H1 (cell line): ENCODE measurements at regions not wholly inside any gene's neighbourhood (a gene's known extent, or its start where the extent isn't known, plus 50 kb on each side); places are given as distances from the start of the nearest gene placed in this dataset.

Experiments used
- CTCF ChIA-PET: fragments of 300-600 bp; sonication (Branson Sonifier 250); formaldehyde crosslinking; loops from one replicate; lab custom pipeline; 2021; ENCODE audit not compliant: partially characterized antibody; lab: Charles Lee
- POLR2A ChIA-PET: fragments of 300-600 bp; sonication (Branson Sonifier 250); formaldehyde crosslinking; loops from one replicate; lab custom pipeline; 2021; ENCODE audit warnings: inconsistent platforms; ENCODE audit not compliant: partially characterized antibody; lab: Charles Lee
- DNase-seq, 2 experiments: peaks; one replicate each; pipeline versions ENCODE4 v3.0.0 to v3.0.0-alpha.2; 2010 to 2022; ENCODE audit warnings: low spot score in 2 of 2, low read depth in 1 of 2, mixed read lengths in 1 of 2
- FAIRE-seq: peaks from 2 replicates; lab custom pipeline; 2011; peaks lifted over from hg19 to GRCh38; lab: Jason Lieb, UNC
- H2AFZ ChIP-seq: 2 replicates; pipeline ENCODE4 v1.8.1; 2012; ENCODE audit warnings: low read length, inconsistent platforms
- H2AK5ac ChIP-seq: 2 replicates; pipeline ENCODE4 v1.6.1; 2013; ENCODE audit warnings: low read depth, low read length
- H2BK120ac ChIP-seq: replicated peaks from 2 replicates; pipeline ENCODE3; 2013; ENCODE audit warnings: low read depth, low read length, inconsistent platforms
- H2BK12ac ChIP-seq: 2 replicates; pipeline ENCODE4 v1.6.1; 2013; ENCODE audit warnings: low read depth, low read length
- H2BK15ac ChIP-seq: 2 replicates; pipeline ENCODE4 v1.6.1; 2013; ENCODE audit warnings: low read length
- H2BK20ac ChIP-seq: 2 replicates; pipeline ENCODE4 v1.6.1; 2013; ENCODE audit warnings: low read length
- H2BK5ac ChIP-seq: 2 replicates; pipeline ENCODE4 v1.6.1; 2013; ENCODE audit warnings: low read depth, low read length
- H3K14ac ChIP-seq: 2 replicates; pipeline ENCODE4 v1.6.1; 2013; ENCODE audit warnings: inconsistent platforms; ENCODE audit not compliant: insufficient read length
- H3K18ac ChIP-seq: 2 replicates; pipeline ENCODE4 v1.6.1; 2013; ENCODE audit warnings: low read length; ENCODE audit errors: extremely low read depth
- H3K23ac ChIP-seq: 2 replicates; pipeline ENCODE4 v1.6.1; 2013; ENCODE audit warnings: inconsistent platforms; ENCODE audit not compliant: insufficient read length
- H3K23me2 ChIP-seq: 2 replicates; pipeline ENCODE4 v1.6.1; 2013; ENCODE audit warnings: low read depth, low read length
- H3K27ac ChIP-seq: 2 replicates; pipeline ENCODE4 v1.6.1; 2011; ENCODE audit warnings: low read depth, low read length, inconsistent platforms
- H3K27me3 ChIP-seq, 4 experiments: replicated peaks in 1 of 4; 1 replicate in 1 of 4; 2 replicates in 3 of 4; pipeline versions ENCODE4 v1.6.1 to v1.8.1; 2011 to 2013; ENCODE audit warnings: low read length in 3 of 4, mild to moderate bottlenecking in 3 of 4, inconsistent platforms in 2 of 4, mixed read lengths in 2 of 4, moderate library complexity in 1 of 4; ENCODE audit not compliant: control insufficient read depth in 3 of 4, insufficient read depth in 3 of 4; ENCODE audit errors: extremely low read depth in 1 of 4
- H3K36me3 ChIP-seq, 4 experiments: 2 replicates each; pipeline versions ENCODE4 v1.6.1 to v1.8.1; 2011 to 2013; ENCODE audit warnings: mild to moderate bottlenecking in 4 of 4, low read length in 3 of 4, moderate library complexity in 2 of 4, control low read depth in 1 of 4, inconsistent platforms in 1 of 4; ENCODE audit not compliant: insufficient read depth in 4 of 4, control insufficient read depth in 2 of 4
- H3K4ac ChIP-seq: replicated peaks from 2 replicates; pipeline ENCODE3; 2013; ENCODE audit warnings: low read length, low read depth, mixed read lengths, inconsistent platforms; ENCODE audit not compliant: insufficient read length
- H3K4me1 ChIP-seq, 4 experiments: replicated peaks in 1 of 4; 1 replicate in 1 of 4; 2 replicates in 3 of 4; pipeline versions ENCODE4 v1.6.1 to v1.8.1; 2011 to 2013; ENCODE audit warnings: low read length in 3 of 4, inconsistent platforms in 2 of 4, mixed read lengths in 1 of 4; ENCODE audit not compliant: insufficient read depth in 4 of 4, control insufficient read depth in 3 of 4
- H3K4me2 ChIP-seq, 2 experiments: 2 replicates each; pipeline versions ENCODE4 v1.6.1 to v1.8.1; 2011 to 2013; ENCODE audit warnings: low read depth in 2 of 2, low read length in 2 of 2, control low read depth in 1 of 2, inconsistent platforms in 1 of 2, mild to moderate bottlenecking in 1 of 2; ENCODE audit not compliant: insufficient read depth in 1 of 2
- H3K4me3 ChIP-seq, 4 experiments: fragments of 200-600, 300-600 bp in 1 of 4; sonication (generic), shearing (Covaris generic), sonication (Bioruptor Twin) in 1 of 4; 2 replicates each; pipeline versions ENCODE4 v1.5.1 to v1.8.1; 2011 to 2016; ENCODE audit warnings: low read length in 4 of 4, low read depth in 3 of 4, control low read depth in 2 of 4, inconsistent platforms in 2 of 4, mild to moderate bottlenecking in 2 of 4, mixed read lengths in 1 of 4, moderate library complexity in 1 of 4; ENCODE audit not compliant: insufficient read depth in 2 of 4; ENCODE audit errors: extremely low read depth in 1 of 4
- H3K56ac ChIP-seq: replicated peaks from 2 replicates; pipeline ENCODE3; 2013; ENCODE audit warnings: low read depth, mild to moderate bottlenecking, mixed read lengths, low read length, inconsistent platforms; ENCODE audit not compliant: insufficient read length
- H3K79me1 ChIP-seq: 2 replicates; pipeline ENCODE4 v1.6.1; 2013; ENCODE audit warnings: low read depth, low read length, control low read depth
- H3K79me2 ChIP-seq, 2 experiments: 2 replicates each; pipeline versions ENCODE4 v1.6.1 to v1.8.1; 2012 to 2013; ENCODE audit warnings: low read length in 2 of 2, mild to moderate bottlenecking in 2 of 2, inconsistent platforms in 1 of 2; ENCODE audit not compliant: insufficient read depth in 2 of 2, control insufficient read depth in 1 of 2
- H3K9ac ChIP-seq, 4 experiments: replicated peaks in 1 of 4; 1 replicate in 1 of 4; 2 replicates in 3 of 4; pipeline versions ENCODE4 v1.6.1 to v1.8.1; 2011 to 2013; ENCODE audit warnings: low read depth in 3 of 4, low read length in 3 of 4, control low read depth in 2 of 4, mild to moderate bottlenecking in 2 of 4, moderate library complexity in 2 of 4, inconsistent platforms in 1 of 4; ENCODE audit errors: extremely low read depth in 1 of 4
- H3K9me3 ChIP-seq, 2 experiments: 2 replicates each; pipeline versions ENCODE4 v1.6.1 to v1.8.1; 2012 to 2013; ENCODE audit warnings: mild to moderate bottlenecking in 2 of 2, moderate library complexity in 2 of 2, control low read depth in 1 of 2, inconsistent platforms in 1 of 2, low read depth in 1 of 2, low read length in 1 of 2, mixed read lengths in 1 of 2; ENCODE audit not compliant: insufficient read depth in 2 of 2
- H4K20me1 ChIP-seq, 2 experiments: replicated peaks in 1 of 2; 2 replicates each; pipeline versions ENCODE3 to v1.8.1; 2011 to 2013; ENCODE audit warnings: inconsistent platforms in 2 of 2, low read length in 2 of 2, mild to moderate bottlenecking in 1 of 2; ENCODE audit not compliant: insufficient read depth in 2 of 2, control insufficient read depth in 1 of 2
- H4K5ac ChIP-seq: 2 replicates; pipeline ENCODE4 v1.6.1; 2013; ENCODE audit warnings: low read length, low read depth, mixed read lengths, inconsistent platforms; ENCODE audit not compliant: insufficient read length
- H4K8ac ChIP-seq: 2 replicates; pipeline ENCODE4 v1.8.0; 2013; ENCODE audit warnings: mild to moderate bottlenecking, moderate library complexity, low read length, inconsistent platforms; ENCODE audit not compliant: insufficient read depth; ENCODE audit errors: extremely low read depth
- H4K91ac ChIP-seq: replicated peaks from 2 replicates; pipeline ENCODE3; 2013; ENCODE audit warnings: low read length, mixed read lengths, inconsistent platforms; ENCODE audit not compliant: insufficient read length
- ATF2 ChIP-seq: IDR thresholded peaks from 2 replicates; pipeline ENCODE4 v1.6.1; 2012; ENCODE audit warnings: low read length, inconsistent platforms
- GTF2F1 ChIP-seq: IDR thresholded peaks from 2 replicates; pipeline ENCODE4 v1.6.1; 2012; ENCODE audit warnings: low read depth, low read length, improper control_type of control experiment, borderline replicate concordance
- NANOG ChIP-seq: IDR thresholded peaks from 2 replicates; pipeline ENCODE4 v1.6.1; 2011; ENCODE audit warnings: low read length, low read depth, mild to moderate bottlenecking, inconsistent platforms; ENCODE audit not compliant: insufficient read depth, poor library complexity, severe bottlenecking
- SIX5 ChIP-seq: IDR thresholded peaks from 2 replicates; pipeline ENCODE4 v1.6.1; 2011; ENCODE audit warnings: mild to moderate bottlenecking, low read depth, low read length
- SP2 ChIP-seq: IDR thresholded peaks from 2 replicates; pipeline ENCODE4 v1.6.1; 2012; ENCODE audit warnings: mild to moderate bottlenecking, low read length, inconsistent platforms
- SRF ChIP-seq: IDR thresholded peaks from 2 replicates; pipeline ENCODE4 v1.6.1; 2011; ENCODE audit warnings: mild to moderate bottlenecking, low read depth, low read length, moderate library complexity
- TBP ChIP-seq: IDR thresholded peaks from 2 replicates; pipeline ENCODE4 v1.6.1; 2011; ENCODE audit warnings: low read depth, low read length, improper control_type of control experiment
- ZNF274 ChIP-seq: IDR thresholded peaks from 2 replicates; pipeline ENCODE4 v1.7.0; 2012; ENCODE audit warnings: low read length, borderline replicate concordance; ENCODE audit errors: extremely low read depth
- WGBS, 2 experiments: shearing (Covaris generic) in 1 of 2; methylation state at CpG; one replicate each; pipeline versions ENCODE4 v1.1.6 to v1.1.7; 2013 to 2015; ENCODE audit warnings: low lambda C conversion rate in 2 of 2, mixed read lengths in 2 of 2, inconsistent platforms in 1 of 2, low coverage in 1 of 2, missing lambda C conversion rate in 1 of 2; ENCODE audit not compliant: insufficient replicate concordance in 2 of 2, insufficient coverage in 1 of 2, insufficient read length in 1 of 2; ENCODE audit errors: extremely low coverage in 1 of 2, missing lambda C conversion rate in 1 of 2; 5-methylcytosine and 5-hydroxymethylcytosine counted together

- Histone ChIP-seq H3K23ac (no peak overlapping the region), H2BK12ac (no peak overlapping the region), H3K79me1 (no peaks in the 10 kb centered on the region), H3K9me3 (no peaks in the 10 kb centered on the region), H3K4me1 (peaks cover 0 to 3% (median 0%) of the 10 kb centered on the region in 4 experiments; a peak in 2 of 7 replicates), H3K23me2 (no peaks in the 10 kb centered on the region), H2BK20ac (no peak overlapping the region), H3K79me2 (no peaks in the 10 kb centered on the region), H3K4me3 (no peak overlapping the region), H3K9ac (no peak overlapping the region), H3K4ac (no peak overlapping the region), H3K18ac (no peak overlapping the region), H3K27me3 (no peaks in the 10 kb centered on the region), H3K36me3 (no peaks in the 10 kb centered on the region), H4K5ac (no peak overlapping the region), H4K20me1 (no peaks in the 10 kb centered on the region), H2AFZ (no peak overlapping the region), H2BK15ac (no peak overlapping the region), H3K56ac (no peak overlapping the region), H3K14ac (no peak overlapping the region), H2BK5ac (no peak overlapping the region), H3K27ac (no peak overlapping the region), H2BK120ac (no peak overlapping the region), H2AK5ac (no peak overlapping the region), H3K4me2 (no peak overlapping the region), H4K91ac (no peak overlapping the region), H4K8ac (no peak overlapping the region)
- ChIA-PET POLR2A (no interaction called here), CTCF (interaction anchor here (0.9 to 2.0 kb wide), 4 partner anchors 103 to 792 kb away, joined by 3 to 5 read pairs (median 3); no protein-coding TSS in a partner anchor)
- DNase-seq: no peak
- WGBS, 2 experiments: 62% methylated on average over 3 of the region's 3 CpGs; no CpG with 5 or more reads in 1 of the 2 experiments
- no peak for FAIRE-seq
- no peak for TF ChIP-seq SRF
- no peak for TF ChIP-seq ATF2
- no peak for TF ChIP-seq SIX5
- TF ChIP-seq GTF2F1: no peak
- no peak for TF ChIP-seq SP2
- no peak for TF ChIP-seq NANOG
- no peak for TF ChIP-seq TBP
- no peak for TF ChIP-seq ZNF274
These were observed 223.2 kb upstream of the CTSO start for GRCh38 chr4:156176896-156177295.
